Fibroblast of lung (primary cell): ENCODE measurements at regions not wholly inside any gene's neighbourhood (a gene's known extent, or its start where the extent isn't known, plus 50 kb on each side); places are given as distances from the start of the nearest gene placed in this dataset.

ENCODE experiments used
- DNase-seq, 2 donors: peaks; one replicate each; pipeline versions ENCODE4 v3.0.0 to v3.0.0-alpha.2; 2010; ENCODE audit warnings: low read depth in 2 of 2
- H2AFZ ChIP-seq: 2 replicates; pipeline ENCODE4 v1.5.1; 2012; ENCODE audit warnings: low read length, control low read depth, inconsistent platforms
- H3K27ac ChIP-seq: 2 replicates; pipeline ENCODE4 v1.5.1; 2011; ENCODE audit warnings: low read length, control low read depth; ENCODE audit not compliant: insufficient read depth
- H3K27me3 ChIP-seq: 2 replicates; pipeline ENCODE4 v1.5.1; 2011; ENCODE audit warnings: mild to moderate bottlenecking, low read length; ENCODE audit not compliant: control insufficient read depth, insufficient read depth
- H3K36me3 ChIP-seq: 2 replicates; pipeline ENCODE4 v1.5.1; 2011; ENCODE audit warnings: low read length; ENCODE audit not compliant: control insufficient read depth, insufficient read depth
- H3K4me1 ChIP-seq: 2 replicates; pipeline ENCODE4 v1.5.1; 2011; ENCODE audit warnings: low read length; ENCODE audit not compliant: control insufficient read depth, insufficient read depth; ENCODE audit errors: extremely low read depth
- H3K4me2 ChIP-seq: 2 replicates; pipeline ENCODE4 v1.5.1; 2011; ENCODE audit warnings: low read length, control low read depth; ENCODE audit not compliant: insufficient read depth; ENCODE audit errors: extremely low read depth
- H3K4me3 ChIP-seq, 4 experiments: fragments of 200-600 bp in 1 of 4; sonication (generic) in 1 of 4; replicated peaks in 1 of 4; 2 replicates each; pipeline ENCODE4 v1.5.1; 2011 to 2016; ENCODE audit warnings: low read length in 4 of 4, low read depth in 3 of 4, mild to moderate bottlenecking in 3 of 4, control low read depth in 2 of 4, inconsistent platforms in 1 of 4, mixed read lengths in 1 of 4; ENCODE audit not compliant: insufficient read depth in 1 of 4; ENCODE audit errors: control extremely low read depth in 1 of 4
- H3K79me2 ChIP-seq: 2 replicates; pipeline ENCODE4 v1.5.1; 2012; ENCODE audit warnings: mild to moderate bottlenecking, low read length, inconsistent platforms; ENCODE audit not compliant: control insufficient read depth, insufficient read depth
- H3K9ac ChIP-seq: 2 replicates; pipeline ENCODE4 v1.5.1; 2011; ENCODE audit warnings: mild to moderate bottlenecking, low read length, control low read depth; ENCODE audit not compliant: insufficient read depth
- H3K9me3 ChIP-seq: 2 replicates; pipeline ENCODE4 v1.5.1; 2012; ENCODE audit warnings: low read depth, low read length; ENCODE audit not compliant: control insufficient read depth, insufficient read depth
- H4K20me1 ChIP-seq: 2 replicates; pipeline ENCODE4 v1.5.1; 2011; ENCODE audit warnings: low read length; ENCODE audit not compliant: control insufficient read depth, insufficient read depth; ENCODE audit errors: extremely low read depth
- EZH2 ChIP-seq: IDR thresholded peaks from 2 replicates; pipeline ENCODE4 v1.5.1; 2012; ENCODE audit warnings: low read length, control low read depth, mild to moderate bottlenecking; ENCODE audit errors: missing control alignments
- TF ChIP-seq, protein P1 (sequence below), 2 donors: IDR thresholded peaks in 1 of 2; conservative IDR thresholded peaks in 1 of 2; 1 replicate in 1 of 2; 2 replicates in 1 of 2; pipeline ENCODE4 v1.5.1; 2011 to 2012; ENCODE audit warnings: low read length in 2 of 2, control low read depth in 1 of 2, inconsistent platforms in 1 of 2, low read depth in 1 of 2, mild to moderate bottlenecking in 1 of 2

DNA sequence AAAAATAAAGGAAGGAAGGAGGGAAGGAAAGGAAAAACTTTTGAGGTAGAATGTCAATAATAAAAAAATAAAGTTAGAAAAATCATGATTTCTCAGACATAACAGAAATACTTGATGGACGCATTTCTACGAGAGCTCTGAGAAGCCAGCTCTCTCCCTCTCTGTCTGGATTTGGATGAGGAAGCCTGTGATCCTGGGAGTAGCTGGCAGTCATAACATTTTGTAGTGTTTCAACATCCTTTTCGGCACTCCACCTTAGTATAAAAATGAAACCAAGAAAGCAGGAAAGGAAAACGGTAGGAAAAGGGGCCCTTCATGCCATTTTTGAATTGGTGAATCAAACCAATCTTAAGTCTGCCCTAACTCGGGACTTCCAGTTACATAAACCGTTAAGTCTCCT lies 321.3 kb downstream of the EPB41L4A start:
- no peaks in the 10 kb centered on the region for H3K79me2 ChIP-seq
- H3K4me2 ChIP-seq = no peak overlapping the region
- H3K9me3 ChIP-seq = no peaks in the 10 kb centered on the region
- H3K4me3 ChIP-seq = no peak overlapping the region
- TF ChIP-seq EZH2 = no peak
- TF ChIP-seq, protein P1, sequence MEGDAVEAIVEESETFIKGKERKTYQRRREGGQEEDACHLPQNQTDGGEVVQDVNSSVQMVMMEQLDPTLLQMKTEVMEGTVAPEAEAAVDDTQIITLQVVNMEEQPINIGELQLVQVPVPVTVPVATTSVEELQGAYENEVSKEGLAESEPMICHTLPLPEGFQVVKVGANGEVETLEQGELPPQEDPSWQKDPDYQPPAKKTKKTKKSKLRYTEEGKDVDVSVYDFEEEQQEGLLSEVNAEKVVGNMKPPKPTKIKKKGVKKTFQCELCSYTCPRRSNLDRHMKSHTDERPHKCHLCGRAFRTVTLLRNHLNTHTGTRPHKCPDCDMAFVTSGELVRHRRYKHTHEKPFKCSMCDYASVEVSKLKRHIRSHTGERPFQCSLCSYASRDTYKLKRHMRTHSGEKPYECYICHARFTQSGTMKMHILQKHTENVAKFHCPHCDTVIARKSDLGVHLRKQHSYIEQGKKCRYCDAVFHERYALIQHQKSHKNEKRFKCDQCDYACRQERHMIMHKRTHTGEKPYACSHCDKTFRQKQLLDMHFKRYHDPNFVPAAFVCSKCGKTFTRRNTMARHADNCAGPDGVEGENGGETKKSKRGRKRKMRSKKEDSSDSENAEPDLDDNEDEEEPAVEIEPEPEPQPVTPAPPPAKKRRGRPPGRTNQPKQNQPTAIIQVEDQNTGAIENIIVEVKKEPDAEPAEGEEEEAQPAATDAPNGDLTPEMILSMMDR (conservative IDR thresholded peaks at IDR 0.05 in 1 of 2, IDR thresholded peaks at IDR 0.05 in 1 of 2; ENCODE audit: low read depth in 1 of 2, low read length in 2 of 2) = no peak
- H2AFZ ChIP-seq = peak overlapping the region; percentile 47
- DNase-seq = peak in 1 of 2 donors; percentile 19
- no peaks in the 10 kb centered on the region for H3K36me3 ChIP-seq
- H4K20me1 ChIP-seq = no peaks in the 10 kb centered on the region
- H3K9ac ChIP-seq = no peak overlapping the region
- no peaks in the 10 kb centered on the region for H3K4me1 ChIP-seq
- no peak overlapping the region for H3K27ac ChIP-seq
- H3K27me3 ChIP-seq = no peaks in the 10 kb centered on the region

DNA sequence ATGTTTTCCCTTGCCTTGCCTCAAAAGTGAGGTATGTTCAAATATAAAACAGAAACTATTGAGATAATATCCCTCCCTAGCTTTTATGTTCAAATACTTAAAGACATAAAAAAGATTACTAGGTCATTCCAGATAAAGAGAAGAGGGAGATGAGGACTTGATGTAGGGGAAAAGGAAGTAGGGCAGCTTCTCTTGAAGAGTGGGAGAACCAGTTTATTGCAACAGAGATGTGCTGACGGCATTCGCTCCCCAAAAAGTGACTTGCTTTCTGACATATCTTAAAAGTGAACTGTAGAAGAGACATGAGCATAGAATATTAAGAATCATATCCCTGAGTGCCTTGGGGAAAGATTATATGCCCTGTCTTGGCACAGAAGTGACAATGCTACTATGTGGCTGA lies 330.2 kb upstream of the NREP start:
- H3K27ac ChIP-seq = no peak overlapping the region
- no peaks in the 10 kb centered on the region for H3K36me3 ChIP-seq
- no peaks in the 10 kb centered on the region for H4K20me1 ChIP-seq
- no peak overlapping the region for H2AFZ ChIP-seq
- no peaks in the 10 kb centered on the region for H3K9me3 ChIP-seq
- H3K4me2 ChIP-seq = no peak overlapping the region
- TF ChIP-seq, protein P1 (conservative IDR thresholded peaks at IDR 0.05 in 1 of 2, IDR thresholded peaks at IDR 0.05 in 1 of 2; ENCODE audit: low read depth in 1 of 2, low read length in 2 of 2) = no peak
- no peak for TF ChIP-seq EZH2
- H3K79me2 ChIP-seq = no peaks in the 10 kb centered on the region
- DNase-seq = no peak
- H3K27me3 ChIP-seq = no peaks in the 10 kb centered on the region
- H3K4me1 ChIP-seq = no peaks in the 10 kb centered on the region
- no peak overlapping the region for H3K4me3 ChIP-seq
- no peak overlapping the region for H3K9ac ChIP-seq

DNA sequence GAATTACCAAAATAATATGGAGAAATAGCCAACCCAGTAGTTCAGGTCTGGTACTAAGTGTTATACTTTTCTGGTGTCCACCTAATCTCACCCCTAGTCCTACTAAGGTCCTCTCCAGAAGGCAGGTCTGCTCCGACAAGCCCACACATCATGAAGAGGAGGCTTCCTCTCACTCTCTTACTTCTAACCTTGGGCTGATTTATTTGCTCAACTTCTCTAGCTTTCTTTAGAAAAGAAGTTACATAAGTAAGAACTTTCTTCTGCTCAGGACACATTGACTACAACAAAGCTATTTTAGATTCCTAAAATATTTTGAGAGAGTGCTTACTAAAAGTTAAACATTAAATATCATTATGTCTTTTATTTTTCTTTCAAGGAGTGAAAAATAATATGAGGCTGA lies 329.7 kb upstream of the NREP start:
- Histone ChIP-seq H2AFZ (no peak overlapping the region), H3K9ac (no peak overlapping the region), H3K27ac (no peak overlapping the region), H3K4me3 (no peak overlapping the region), H3K27me3 (no peaks in the 10 kb centered on the region), H3K36me3 (no peaks in the 10 kb centered on the region), H3K4me1 (no peaks in the 10 kb centered on the region), H3K9me3 (no peaks in the 10 kb centered on the region), H3K79me2 (no peaks in the 10 kb centered on the region), H3K4me2 (no peak overlapping the region), H4K20me1 (no peaks in the 10 kb centered on the region)
- DNase-seq = no peak
- TF ChIP-seq, protein P1 (conservative IDR thresholded peaks at IDR 0.05 in 1 of 2, IDR thresholded peaks at IDR 0.05 in 1 of 2; ENCODE audit: low read depth in 1 of 2, low read length in 2 of 2) = no peak
- no peak for TF ChIP-seq EZH2
